ENCODE measurements at regions not wholly inside any gene's neighbourhood (a gene's known extent, or its start where the extent isn't known, plus 50 kb on each side); places are given as distances from the start of the nearest gene placed in this dataset.

GRCh38 chr5:8394965-8395364, 526.0 kb downstream of the MTRR start:
- DNase-seq (ENCODE audit: low read depth) = no peak

- DNase-seq (ENCODE audit: low read depth) = no peak
Observed at GRCh38 chr5:8396246-8396645, 527.3 kb downstream of the MTRR start.

- DNase-seq (ENCODE audit: low read depth) = no peak
Observed at GRCh38 chr5:8396756-8397155, 527.8 kb downstream of the MTRR start.

- no peak for DNase-seq (ENCODE audit: low read depth)
Observed at GRCh38 chr5:8399471-8399870, 530.5 kb downstream of the MTRR start.

GRCh38 chr5:8408258-8408657, 539.3 kb downstream of the MTRR start:
- no peak for DNase-seq (ENCODE audit: low read depth)

GRCh38 chr5:8410618-8411017, 541.7 kb downstream of the MTRR start:
- no peak for DNase-seq (ENCODE audit: low read depth)

- no peak for DNase-seq (ENCODE audit: low read depth)
Observed at GRCh38 chr5:8413975-8414374, 545.0 kb downstream of the MTRR start.

- DNase-seq (ENCODE audit: low read depth) = no peak
Observed at GRCh38 chr5:8417316-8418048, 548.5 kb downstream of the MTRR start.

GRCh38 chr5:8418049-8418426, 549.1 kb downstream of the MTRR start:
- DNase-seq (ENCODE audit: low read depth) = no peak

GRCh38 chr5:8429778-8430758, 561.1 kb downstream of the MTRR start:
- no peak for DNase-seq (ENCODE audit: low read depth)

GRCh38 chr5:8434501-8434900, 565.6 kb downstream of the MTRR start:
- no peak for DNase-seq (ENCODE audit: low read depth)

- no peak for DNase-seq (ENCODE audit: low read depth)
Observed at GRCh38 chr5:8436924-8437323, 568.0 kb downstream of the MTRR start.

GRCh38 chr5:8445139-8445538, 576.2 kb downstream of the MTRR start:
- no peak for DNase-seq (ENCODE audit: low read depth)

GRCh38 chr5:8446179-8446578, 577.2 kb downstream of the MTRR start:
- DNase-seq (ENCODE audit: low read depth) = no peak

GRCh38 chr5:8456846-8457186, 587.9 kb downstream of the MTRR start:
- no peak for DNase-seq (ENCODE audit: low read depth)

- peak; percentile 96 for DNase-seq (ENCODE audit: low read depth)
Observed at GRCh38 chr5:8457187-8458037, 588.5 kb downstream of the MTRR start.

GRCh38 chr5:8458038-8458383, 589.1 kb downstream of the MTRR start:
- DNase-seq (ENCODE audit: low read depth) = no peak

- DNase-seq (ENCODE audit: low read depth) = no peak
Observed at GRCh38 chr5:8461543-8461942, 592.6 kb downstream of the MTRR start.

GRCh38 chr5:8462565-8462964, 593.6 kb downstream of the MTRR start:
- DNase-seq (ENCODE audit: low read depth) = no peak

GRCh38 chr5:8470489-8470888, 601.5 kb downstream of the MTRR start:
- no peak for DNase-seq (ENCODE audit: low read depth)

GRCh38 chr5:8471581-8471980, 602.6 kb downstream of the MTRR start:
- no peak for DNase-seq (ENCODE audit: low read depth)

- DNase-seq (ENCODE audit: low read depth) = no peak
Observed at GRCh38 chr5:8473016-8473415, 604.1 kb downstream of the MTRR start.

Data from fibroblast of the conjunctiva (primary cell).